ENCODE measurements at regions not wholly inside any gene's neighbourhood (a gene's known extent, or its start where the extent isn't known, plus 50 kb on each side); places are given as distances from the start of the nearest gene placed in this dataset.
"Not testable (repeated sequence)": the region's sequence is repeated elsewhere in the genome, so short reads cannot be mapped to it uniquely, and the experiment has no call there.

- not testable (repeated sequence) for TF ChIP-seq ATF3 (IDR thresholded peaks at IDR 0.05); POLR2AphosphoS5 (IDR thresholded peaks at IDR 0.05; ENCODE audit: low read depth, low read length); YY1 (IDR thresholded peaks at IDR 0.05; ENCODE audit: extremely low read depth, insufficient replicate concordance, low read depth, low read length); MAX (IDR thresholded peaks at IDR 0.05)
These were observed 387.6 kb upstream of the ZMIZ1 start for GRCh38 chr10:78681141-78681540.

Measured in HCT116 (cell line).